ENCODE measurements at regions not wholly inside any gene's neighbourhood (a gene's known extent, or its start where the extent isn't known, plus 50 kb on each side); places are given as distances from the start of the nearest gene placed in this dataset.
"Not testable (repeated sequence)": the region's sequence is repeated elsewhere in the genome, so short reads cannot be mapped to it uniquely, and the experiment has no call there.

- TF ChIP-seq, protein P1, sequence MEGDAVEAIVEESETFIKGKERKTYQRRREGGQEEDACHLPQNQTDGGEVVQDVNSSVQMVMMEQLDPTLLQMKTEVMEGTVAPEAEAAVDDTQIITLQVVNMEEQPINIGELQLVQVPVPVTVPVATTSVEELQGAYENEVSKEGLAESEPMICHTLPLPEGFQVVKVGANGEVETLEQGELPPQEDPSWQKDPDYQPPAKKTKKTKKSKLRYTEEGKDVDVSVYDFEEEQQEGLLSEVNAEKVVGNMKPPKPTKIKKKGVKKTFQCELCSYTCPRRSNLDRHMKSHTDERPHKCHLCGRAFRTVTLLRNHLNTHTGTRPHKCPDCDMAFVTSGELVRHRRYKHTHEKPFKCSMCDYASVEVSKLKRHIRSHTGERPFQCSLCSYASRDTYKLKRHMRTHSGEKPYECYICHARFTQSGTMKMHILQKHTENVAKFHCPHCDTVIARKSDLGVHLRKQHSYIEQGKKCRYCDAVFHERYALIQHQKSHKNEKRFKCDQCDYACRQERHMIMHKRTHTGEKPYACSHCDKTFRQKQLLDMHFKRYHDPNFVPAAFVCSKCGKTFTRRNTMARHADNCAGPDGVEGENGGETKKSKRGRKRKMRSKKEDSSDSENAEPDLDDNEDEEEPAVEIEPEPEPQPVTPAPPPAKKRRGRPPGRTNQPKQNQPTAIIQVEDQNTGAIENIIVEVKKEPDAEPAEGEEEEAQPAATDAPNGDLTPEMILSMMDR (IDR thresholded peaks at IDR 0.05; ENCODE audit: insufficient read depth, low read depth, low read length): not testable (repeated sequence)
- not testable (repeated sequence) for TF ChIP-seq EZH2 (IDR thresholded peaks at IDR 0.05; ENCODE audit: insufficient read depth, low read length)
Observed at GRCh38 chr15:56540157-56540556, 75.2 kb upstream of the MNS1 start.
